ENCODE measurements at regions not wholly inside any gene's neighbourhood (a gene's known extent, or its start where the extent isn't known, plus 50 kb on each side); places are given as distances from the start of the nearest gene placed in this dataset.

DNA sequence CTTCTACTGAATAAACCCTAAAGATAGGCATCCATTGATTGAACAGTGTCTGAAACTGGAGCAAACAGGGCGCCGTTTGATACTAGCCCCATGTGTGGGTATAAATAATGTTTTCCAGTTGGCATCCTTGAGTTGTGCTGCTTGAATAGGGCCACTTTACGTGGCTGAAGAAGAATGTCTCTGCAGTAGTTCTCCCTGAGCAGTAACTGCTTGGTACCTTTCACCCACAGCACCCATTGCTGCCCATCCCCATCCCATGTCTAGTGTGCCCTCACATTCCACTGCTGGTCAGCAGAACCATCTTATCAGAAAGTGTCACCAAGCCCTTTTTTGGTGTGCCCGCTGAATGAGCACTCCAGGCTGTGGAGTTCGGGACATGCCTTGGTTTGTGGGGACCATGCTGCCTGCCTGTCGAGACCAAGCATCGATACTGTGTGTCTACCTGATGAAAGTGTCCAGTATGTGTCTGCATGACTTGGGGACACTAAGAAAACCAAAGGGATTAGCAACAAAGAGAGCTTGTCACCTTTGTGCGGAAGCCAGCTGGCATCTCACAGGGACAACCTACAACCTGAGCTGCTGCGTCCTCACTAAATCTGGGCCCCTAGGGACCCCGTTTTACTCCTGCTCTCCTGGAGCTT is 162.0 kb downstream of the TM9SF2 start:
- H3K9me3 ChIP-seq: no peaks in the 10 kb centered on the region
- no peak overlapping the region for H3K27ac ChIP-seq
- DNase-seq: no peak
- H3K4me1 ChIP-seq: no peaks in the 10 kb centered on the region
- TF ChIP-seq, protein P1, sequence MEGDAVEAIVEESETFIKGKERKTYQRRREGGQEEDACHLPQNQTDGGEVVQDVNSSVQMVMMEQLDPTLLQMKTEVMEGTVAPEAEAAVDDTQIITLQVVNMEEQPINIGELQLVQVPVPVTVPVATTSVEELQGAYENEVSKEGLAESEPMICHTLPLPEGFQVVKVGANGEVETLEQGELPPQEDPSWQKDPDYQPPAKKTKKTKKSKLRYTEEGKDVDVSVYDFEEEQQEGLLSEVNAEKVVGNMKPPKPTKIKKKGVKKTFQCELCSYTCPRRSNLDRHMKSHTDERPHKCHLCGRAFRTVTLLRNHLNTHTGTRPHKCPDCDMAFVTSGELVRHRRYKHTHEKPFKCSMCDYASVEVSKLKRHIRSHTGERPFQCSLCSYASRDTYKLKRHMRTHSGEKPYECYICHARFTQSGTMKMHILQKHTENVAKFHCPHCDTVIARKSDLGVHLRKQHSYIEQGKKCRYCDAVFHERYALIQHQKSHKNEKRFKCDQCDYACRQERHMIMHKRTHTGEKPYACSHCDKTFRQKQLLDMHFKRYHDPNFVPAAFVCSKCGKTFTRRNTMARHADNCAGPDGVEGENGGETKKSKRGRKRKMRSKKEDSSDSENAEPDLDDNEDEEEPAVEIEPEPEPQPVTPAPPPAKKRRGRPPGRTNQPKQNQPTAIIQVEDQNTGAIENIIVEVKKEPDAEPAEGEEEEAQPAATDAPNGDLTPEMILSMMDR (IDR thresholded peaks at IDR 0.05): no peak
- no peak overlapping the region for H3K9ac ChIP-seq (ENCODE audit: low read depth in 2 of 2, low read length in 2 of 2)
- H3K36me3 ChIP-seq: no peaks in the 10 kb centered on the region
- H3K27me3 ChIP-seq: no peaks in the 10 kb centered on the region
- no peak overlapping the region for H3K4me3 ChIP-seq
- intact Hi-C loops (cut with DNase I): no loop called here

- Histone ChIP-seq H3K9me3 (no peaks in the 10 kb centered on the region), H3K4me3 (no peak overlapping the region), H3K9ac (ENCODE audit: low read depth in 2 of 2, low read length in 2 of 2) (no peak overlapping the region), H3K27ac (no peak overlapping the region), H3K4me1 (no peaks in the 10 kb centered on the region), H3K36me3 (no peaks in the 10 kb centered on the region), H3K27me3 (no peaks in the 10 kb centered on the region)
- DNase-seq: no peak
- intact Hi-C loops (cut with DNase I): no loop called here
- TF ChIP-seq, protein P1 (IDR thresholded peaks at IDR 0.05): no peak
These were observed 161.4 kb downstream of the TM9SF2 start for GRCh38 chr13:99662678-99663077.

DNA sequence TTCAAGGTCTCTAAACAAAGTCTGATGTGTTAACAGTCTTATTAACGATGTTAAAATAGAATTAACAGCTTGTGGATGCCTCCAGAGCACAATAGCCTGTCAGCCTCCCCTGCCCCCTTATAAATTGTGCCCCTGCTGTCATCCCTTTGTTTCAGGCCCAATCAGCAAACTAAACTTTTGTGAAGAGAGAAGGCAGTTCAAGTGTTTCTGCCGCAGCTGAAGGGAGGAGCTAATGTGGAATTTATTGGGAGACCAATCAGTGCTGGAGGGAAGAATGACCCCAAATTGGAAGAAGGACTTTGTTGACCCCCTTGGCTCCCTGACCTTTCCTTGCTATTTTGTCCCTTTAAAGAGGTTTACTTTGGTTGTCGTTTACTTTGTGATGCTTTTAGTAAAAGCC is 160.5 kb downstream of the TM9SF2 start:
- H3K36me3 ChIP-seq: no peaks in the 10 kb centered on the region
- intact Hi-C loops (cut with DNase I): no loop called here
- no peak overlapping the region for H3K27ac ChIP-seq
- no peak overlapping the region for H3K9ac ChIP-seq (ENCODE audit: low read depth in 2 of 2, low read length in 2 of 2)
- TF ChIP-seq, protein P1 (IDR thresholded peaks at IDR 0.05): no peak
- H3K27me3 ChIP-seq: no peaks in the 10 kb centered on the region
- no peaks in the 10 kb centered on the region for H3K4me1 ChIP-seq
- no peak for DNase-seq
- no peaks in the 10 kb centered on the region for H3K9me3 ChIP-seq
- H3K4me3 ChIP-seq: no peak overlapping the region

DNA sequence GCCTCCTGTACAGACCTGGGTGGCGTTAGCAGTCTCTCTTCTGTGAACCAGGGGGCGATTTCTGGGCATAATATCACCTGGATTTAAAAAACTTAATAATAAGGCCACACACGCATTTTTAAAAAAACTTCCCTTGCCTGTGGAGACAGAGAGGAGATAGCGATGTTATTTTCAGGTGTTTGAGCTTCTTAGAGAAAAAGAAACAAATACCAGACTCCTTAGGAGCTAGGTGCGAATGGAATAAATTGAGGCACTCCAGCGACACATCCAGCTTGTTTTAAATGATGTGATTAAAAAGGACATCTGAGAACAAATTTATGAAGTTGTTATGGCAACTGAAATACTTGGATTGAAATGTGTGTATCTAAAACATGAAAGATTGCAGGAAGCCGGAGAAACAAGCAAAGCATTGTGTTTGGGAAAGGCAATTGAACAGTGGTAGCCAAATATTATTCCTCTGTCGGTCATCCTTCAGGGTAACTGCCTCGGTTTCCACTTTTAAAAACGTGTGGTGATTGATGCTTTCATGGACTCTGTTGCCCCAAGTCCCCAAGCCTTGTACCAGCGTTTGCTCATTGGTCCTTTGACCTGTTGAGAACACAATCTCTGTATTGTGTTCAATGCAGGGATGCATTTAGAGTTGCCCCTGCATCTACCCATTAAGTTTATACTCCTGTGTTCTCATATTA is 158.7 kb downstream of the TM9SF2 start:
- DNase-seq: no peak
- Histone ChIP-seq H3K27me3 (no peaks in the 10 kb centered on the region), H3K27ac (no peak overlapping the region), H3K4me1 (no peaks in the 10 kb centered on the region), H3K9ac (ENCODE audit: low read depth in 2 of 2, low read length in 2 of 2) (no peak overlapping the region), H3K36me3 (no peaks in the 10 kb centered on the region), H3K9me3 (no peaks in the 10 kb centered on the region), H3K4me3 (no peak overlapping the region)
- TF ChIP-seq, protein P1 (IDR thresholded peaks at IDR 0.05): no peak
- intact Hi-C loops (cut with DNase I): loop anchor here (5.0 kb wide), 3 partner anchors 237 to 852 kb away; no protein-coding TSS in a partner anchor

DNA sequence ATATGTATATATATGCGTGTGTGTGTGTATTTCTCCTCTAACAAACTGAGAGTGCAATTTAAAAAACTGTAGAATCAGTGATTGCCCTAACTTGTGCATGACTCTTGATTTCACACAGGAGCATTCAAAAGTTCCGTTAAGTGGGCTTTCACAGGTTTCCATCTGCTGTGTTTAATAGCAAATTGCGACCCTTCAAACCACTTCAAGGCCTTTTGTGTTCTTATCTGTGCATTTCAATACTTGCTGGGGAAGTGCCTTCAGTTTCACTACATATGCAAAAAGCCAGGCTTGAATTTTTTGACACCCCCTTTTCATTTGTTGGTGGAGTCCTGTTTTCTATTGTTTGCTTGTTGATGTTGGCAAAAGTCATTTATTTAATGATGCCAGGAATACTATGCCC is 158.0 kb downstream of the TM9SF2 start:
- DNase-seq: peak; percentile 15
- no peaks in the 10 kb centered on the region for H3K27me3 ChIP-seq
- H3K9ac ChIP-seq (ENCODE audit: low read depth in 2 of 2, low read length in 2 of 2): no peak overlapping the region
- H3K9me3 ChIP-seq: no peaks in the 10 kb centered on the region
- no peak overlapping the region for H3K27ac ChIP-seq
- no peaks in the 10 kb centered on the region for H3K4me1 ChIP-seq
- H3K4me3 ChIP-seq: no peak overlapping the region
- H3K36me3 ChIP-seq: no peaks in the 10 kb centered on the region
- intact Hi-C loops (cut with DNase I): loop anchor here (5.0 kb wide), 3 partner anchors 238 to 853 kb away; no protein-coding TSS in a partner anchor
- TF ChIP-seq, protein P1 (IDR thresholded peaks at IDR 0.05): no peak
